Gastroesophageal sphincter (tissue), 4 donors: ENCODE measurements at regions not wholly inside any gene's neighbourhood (a gene's known extent, or its start where the extent isn't known, plus 50 kb on each side); places are given as distances from the start of the nearest gene placed in this dataset.

Experiments
- ATAC-seq: fragments of 150-250 bp; one replicate; pipeline ENCODE4 v1.9.1; 2016; ENCODE audit warnings: mild to moderate bottlenecking, moderate library complexity
- H3K27ac ChIP-seq, 4 donors: fragments of 200-600 bp; sonication (generic) in 3 of 4; 1 replicate in 3 of 4; 2 replicates in 1 of 4; pipeline ENCODE4 v1.5.1; 2016 to 2019
- H3K27me3 ChIP-seq: fragments of 200-600 bp; sonication (generic); one replicate; pipeline ENCODE4 v1.5.1; 2019
- H3K36me3 ChIP-seq, 2 donors: fragments of 200-600 bp; sonication (generic); one replicate each; pipeline ENCODE4 v1.5.1; 2019; ENCODE audit warnings: control low read depth in 1 of 2
- H3K4me1 ChIP-seq, 3 donors: fragments of 200-600 bp; sonication (generic); 1 replicate in 2 of 3; 2 replicates in 1 of 3; pipeline ENCODE4 v1.5.1; 2016 to 2019; ENCODE audit warnings: control low read depth in 2 of 3
- H3K4me3 ChIP-seq, 2 donors: fragments of 200-600 bp; sonication (generic); one replicate each; pipeline ENCODE4 v1.5.1; 2019; ENCODE audit warnings: mild to moderate bottlenecking in 1 of 2, moderate library complexity in 1 of 2
- H3K9me3 ChIP-seq, 3 donors: fragments of 200-600 bp; sonication (generic); one replicate each; pipeline ENCODE4 v1.5.1; 2017 to 2019; ENCODE audit warnings: control low read depth in 2 of 3
- EP300 ChIP-seq: sonication (generic); formaldehyde crosslinking; IDR thresholded peaks from one replicate; pipeline ENCODE4 v1.6.1; 2017; ENCODE audit warnings: antibody characterized with exemption, mild to moderate bottlenecking
- POLR2A ChIP-seq, 2 donors: fragments of 450-650 bp; IDR thresholded peaks; one replicate each; pipeline ENCODE4 v1.6.1; 2017; ENCODE audit warnings: antibody characterized with exemption in 2 of 2, mild to moderate bottlenecking in 2 of 2, moderate library complexity in 1 of 2
- POLR2AphosphoS5 ChIP-seq: sonication (generic); formaldehyde crosslinking; IDR thresholded peaks from one replicate; pipeline ENCODE4 v1.6.1; 2017; ENCODE audit warnings: antibody characterized with exemption
- WGBS, 2 donors: methylation state at CpG; one replicate each; pipeline ENCODE4 v1.1.5; 2018; ENCODE audit warnings: low coverage in 1 of 2; 5-methylcytosine and 5-hydroxymethylcytosine counted together
- TF ChIP-seq, protein P1 (sequence below), 4 experiments: fragments of 200-600 bp in 2 of 4; fragments of 450-650 bp in 2 of 4; sonication (generic) in 1 of 4; IDR thresholded peaks; one replicate each; pipeline ENCODE4 v1.5.1; 2017 to 2019; ENCODE audit warnings: antibody characterized with exemption in 4 of 4, mild to moderate bottlenecking in 2 of 4, moderate library complexity in 2 of 4

DNA sequence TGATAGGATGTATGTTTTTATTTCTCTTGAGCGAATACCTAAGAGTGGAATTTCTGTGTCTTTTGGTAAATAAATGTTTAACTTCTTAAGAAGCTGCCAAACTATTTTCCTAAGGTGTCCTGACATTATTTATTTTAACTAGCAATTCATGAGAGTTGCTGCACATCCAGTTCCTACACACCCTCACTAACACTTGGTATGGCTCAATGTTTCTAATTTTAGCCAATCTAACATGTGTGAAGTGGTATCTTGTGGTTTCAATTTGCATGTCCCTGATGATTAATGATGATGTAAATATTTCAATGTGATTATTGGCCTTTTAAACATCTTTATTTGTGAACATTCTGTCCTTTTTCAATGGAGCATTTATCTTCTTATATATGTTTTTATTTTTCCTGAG lies 2095.5 kb upstream of the C9orf72 start:
- Histone ChIP-seq H3K27me3 (no peaks in the 10 kb centered on the region), H3K27ac (no peak overlapping the region), H3K36me3 (no peaks in the 10 kb centered on the region), H3K4me1 (no peaks in the 10 kb centered on the region), H3K4me3 (no peak overlapping the region), H3K9me3 (no peaks in the 10 kb centered on the region)
- no peak for ATAC-seq
- no peak for TF ChIP-seq EP300
- WGBS, 2 donors, result 25 to 53% methylated on average over 1 of the region's 1 CpG

DNA sequence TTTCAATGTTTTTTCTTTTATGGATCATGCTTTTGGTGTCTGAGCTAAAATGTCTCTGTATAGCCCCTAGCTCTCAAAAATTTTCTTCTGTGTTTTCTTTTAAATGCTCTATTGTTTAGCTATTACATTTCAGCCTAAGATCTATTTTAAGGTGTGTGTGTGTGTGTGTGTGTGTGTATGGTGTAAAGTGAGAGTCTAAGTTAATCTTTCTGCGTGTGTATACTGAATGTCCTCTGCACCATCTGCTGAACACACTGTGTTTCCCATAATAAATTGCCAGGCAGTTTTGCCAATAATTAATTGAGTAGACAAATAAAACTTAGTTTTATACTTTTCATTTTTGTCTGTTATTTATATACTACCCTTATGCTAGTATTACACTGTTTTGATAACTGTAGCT lies 2096.3 kb upstream of the C9orf72 start:
- no peaks in the 10 kb centered on the region for H3K27me3 ChIP-seq
- no peaks in the 10 kb centered on the region for H3K9me3 ChIP-seq
- TF ChIP-seq POLR2A (IDR thresholded peaks at IDR 0.05) (no peak), POLR2AphosphoS5 (no peak), EP300 (no peak)
- TF ChIP-seq, protein P1, sequence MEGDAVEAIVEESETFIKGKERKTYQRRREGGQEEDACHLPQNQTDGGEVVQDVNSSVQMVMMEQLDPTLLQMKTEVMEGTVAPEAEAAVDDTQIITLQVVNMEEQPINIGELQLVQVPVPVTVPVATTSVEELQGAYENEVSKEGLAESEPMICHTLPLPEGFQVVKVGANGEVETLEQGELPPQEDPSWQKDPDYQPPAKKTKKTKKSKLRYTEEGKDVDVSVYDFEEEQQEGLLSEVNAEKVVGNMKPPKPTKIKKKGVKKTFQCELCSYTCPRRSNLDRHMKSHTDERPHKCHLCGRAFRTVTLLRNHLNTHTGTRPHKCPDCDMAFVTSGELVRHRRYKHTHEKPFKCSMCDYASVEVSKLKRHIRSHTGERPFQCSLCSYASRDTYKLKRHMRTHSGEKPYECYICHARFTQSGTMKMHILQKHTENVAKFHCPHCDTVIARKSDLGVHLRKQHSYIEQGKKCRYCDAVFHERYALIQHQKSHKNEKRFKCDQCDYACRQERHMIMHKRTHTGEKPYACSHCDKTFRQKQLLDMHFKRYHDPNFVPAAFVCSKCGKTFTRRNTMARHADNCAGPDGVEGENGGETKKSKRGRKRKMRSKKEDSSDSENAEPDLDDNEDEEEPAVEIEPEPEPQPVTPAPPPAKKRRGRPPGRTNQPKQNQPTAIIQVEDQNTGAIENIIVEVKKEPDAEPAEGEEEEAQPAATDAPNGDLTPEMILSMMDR (IDR thresholded peaks at IDR 0.05), result no peak
- no peaks in the 10 kb centered on the region for H3K36me3 ChIP-seq
- 47 to 57% methylated on average over 1 of the region's 1 CpG for WGBS, 2 donors
- H3K27ac ChIP-seq, result no peak overlapping the region
- no peak for ATAC-seq
- H3K4me3 ChIP-seq, result no peak overlapping the region
- no peaks in the 10 kb centered on the region for H3K4me1 ChIP-seq

DNA sequence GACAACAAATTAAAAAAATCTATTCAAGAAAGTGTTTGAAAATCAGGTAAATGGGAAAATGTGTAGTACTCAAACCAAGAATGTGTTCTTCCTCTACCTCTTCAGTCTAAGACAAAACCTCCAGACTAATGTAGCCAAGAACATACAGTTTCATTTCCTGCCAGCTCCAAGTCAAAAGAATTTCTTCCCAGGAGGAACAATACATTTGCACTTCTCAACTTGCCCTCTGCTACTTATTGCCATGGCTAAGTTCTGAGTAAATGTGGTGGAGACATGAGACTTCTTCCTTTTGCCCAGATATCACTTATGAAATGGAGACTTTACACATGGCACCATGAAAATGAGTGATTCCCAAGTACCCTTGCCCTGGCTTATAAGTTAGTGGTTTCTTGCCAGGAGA lies 2112.2 kb upstream of the C9orf72 start:
- no peaks in the 10 kb centered on the region for H3K36me3 ChIP-seq
- no peak for ATAC-seq
- TF ChIP-seq POLR2AphosphoS5 (no peak), EP300 (no peak), POLR2A (IDR thresholded peaks at IDR 0.05) (no peak)
- TF ChIP-seq, protein P1 (IDR thresholded peaks at IDR 0.05), result no peak
- H3K9me3 ChIP-seq, result no peaks in the 10 kb centered on the region
- H3K27ac ChIP-seq, result no peak overlapping the region
- H3K27me3 ChIP-seq, result no peaks in the 10 kb centered on the region
- no peak overlapping the region for H3K4me3 ChIP-seq
- H3K4me1 ChIP-seq, result no peaks in the 10 kb centered on the region

DNA sequence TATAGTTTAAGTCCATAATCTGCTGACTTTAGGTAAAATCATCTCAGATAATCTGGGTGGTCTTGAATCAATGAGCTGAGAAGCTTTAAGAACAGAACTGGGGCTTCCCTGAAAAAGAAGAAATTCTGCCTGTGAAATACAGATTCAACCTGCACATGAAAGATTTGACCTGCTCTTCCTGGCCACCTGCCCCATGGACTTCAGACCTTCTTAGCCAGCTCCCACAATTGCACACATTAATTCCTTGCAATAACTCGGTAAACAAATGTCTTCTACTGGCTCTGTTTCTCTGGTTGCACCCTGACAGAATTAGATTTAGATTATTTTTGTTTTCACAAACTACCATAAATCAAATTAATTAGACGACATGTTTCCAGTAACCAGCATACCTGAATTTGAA lies 2117.9 kb upstream of the C9orf72 start:
- Histone ChIP-seq H3K36me3 (no peaks in the 10 kb centered on the region), H3K4me1 (no peaks in the 10 kb centered on the region), H3K9me3 (peaks cover 0 to 17% (median 0%) of the 10 kb centered on the region in 3 donors), H3K4me3 (no peak overlapping the region), H3K27ac (no peak overlapping the region), H3K27me3 (no peaks in the 10 kb centered on the region)
- TF ChIP-seq POLR2AphosphoS5 (no peak), EP300 (no peak), POLR2A (IDR thresholded peaks at IDR 0.05) (no peak)
- TF ChIP-seq, protein P1 (IDR thresholded peaks at IDR 0.05), result no peak
- ATAC-seq, result no peak
- WGBS, 2 donors, result 22 to 55% methylated on average over 2 of the region's 2 CpGs

DNA sequence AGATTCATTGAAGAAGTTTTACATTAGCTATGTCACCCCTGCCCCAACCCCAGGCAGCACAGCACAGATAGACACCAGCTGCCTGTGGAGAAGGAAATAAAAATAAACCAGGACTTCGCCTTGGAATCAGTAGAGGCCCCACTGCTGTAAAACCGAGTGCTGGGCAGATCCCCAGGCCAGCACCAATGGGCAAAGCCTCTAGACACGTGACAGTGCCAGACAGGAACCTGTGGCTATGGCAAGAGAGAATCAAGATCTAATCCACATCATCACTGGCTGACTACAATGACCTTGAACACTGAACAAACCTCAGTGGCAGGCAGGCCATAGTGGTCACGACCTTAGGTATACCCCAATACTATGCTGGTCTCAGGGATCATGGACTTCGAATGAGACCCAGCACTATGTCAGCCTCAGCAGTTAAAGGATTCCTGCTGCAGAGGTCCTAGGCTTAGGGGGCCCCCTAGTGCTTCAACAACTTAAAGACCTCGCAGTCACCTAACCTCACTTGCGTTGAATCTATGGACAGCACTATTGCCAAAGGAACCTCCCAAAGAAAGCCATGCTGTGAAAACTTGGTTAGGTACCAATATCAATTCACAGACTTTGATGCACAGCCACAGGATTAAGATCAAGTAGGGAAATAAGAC lies 2118.6 kb upstream of the C9orf72 start:
- H3K4me3 ChIP-seq, result no peak overlapping the region
- H3K27me3 ChIP-seq, result no peaks in the 10 kb centered on the region
- H3K36me3 ChIP-seq, result no peaks in the 10 kb centered on the region
- H3K27ac ChIP-seq, result no peak overlapping the region
- WGBS, 2 donors, result 21 to 23% methylated on average over 2 to 5 of the region's 7 CpGs
- peaks cover 0 to 17% (median 0%) of the 10 kb centered on the region in 3 donors for H3K9me3 ChIP-seq
- TF ChIP-seq POLR2A (IDR thresholded peaks at IDR 0.05), result no peak
- no peak for TF ChIP-seq EP300
- TF ChIP-seq, protein P1 (IDR thresholded peaks at IDR 0.05), result no peak
- TF ChIP-seq POLR2AphosphoS5, result no peak
- no peaks in the 10 kb centered on the region for H3K4me1 ChIP-seq
- ATAC-seq, result no peak
